Choroid plexus epithelial cell (primary cell): ENCODE measurements at regions not wholly inside any gene's neighbourhood (a gene's known extent, or its start where the extent isn't known, plus 50 kb on each side); places are given as distances from the start of the nearest gene placed in this dataset.

Experiments
- DNase-seq: peaks from one replicate; pipeline ENCODE4 v3.0.0-alpha.2; 2010; ENCODE audit warnings: low read depth
- H3K4me3 ChIP-seq: 2 replicates; pipeline ENCODE4 v1.5.1; 2011; ENCODE audit warnings: low read depth, mild to moderate bottlenecking, control low read depth, low read length, moderate library complexity
- TF ChIP-seq, protein P1 (sequence below): conservative IDR thresholded peaks from 2 replicates; pipeline ENCODE4 v1.5.1; 2011; ENCODE audit warnings: low read depth, mild to moderate bottlenecking, control low read depth, inconsistent platforms, low read length, moderate library complexity

DNA sequence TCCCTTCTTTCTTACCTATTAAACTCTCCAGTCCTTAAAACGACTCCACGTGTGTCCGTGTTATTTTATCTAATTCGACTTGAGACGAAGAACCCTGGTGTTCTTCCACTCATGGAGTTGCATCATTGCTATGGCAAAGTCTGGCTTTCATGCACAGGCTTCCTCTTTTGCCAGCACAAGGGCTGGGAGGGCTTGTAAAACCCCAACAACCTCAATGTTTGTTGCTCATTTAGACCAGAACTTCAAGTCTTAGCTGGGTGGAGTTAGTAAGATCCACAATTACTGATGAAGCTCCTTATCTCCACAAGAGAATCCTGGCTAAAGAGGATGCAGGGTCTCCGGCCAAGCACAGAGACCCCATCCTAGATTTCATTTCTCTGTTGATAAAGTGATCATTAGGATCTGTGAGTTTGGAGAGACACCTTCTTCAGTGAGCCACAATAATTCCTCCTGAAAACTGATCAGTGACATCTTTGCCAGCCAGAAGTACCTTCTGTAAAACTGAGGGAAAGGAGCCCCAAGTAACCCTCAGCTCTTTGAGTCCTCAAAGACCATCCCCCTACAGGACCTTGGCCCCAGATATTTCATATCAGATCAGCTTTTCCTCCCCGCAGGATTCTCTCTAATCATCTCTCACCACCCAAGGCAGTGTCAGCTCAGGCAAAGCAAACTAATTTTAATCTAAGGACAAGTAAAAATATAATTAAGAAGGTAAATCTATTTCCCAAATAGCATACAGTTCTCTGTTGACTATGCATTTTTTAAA is 514.6 kb downstream of the FUT8 start:
- no peak for DNase-seq

DNA sequence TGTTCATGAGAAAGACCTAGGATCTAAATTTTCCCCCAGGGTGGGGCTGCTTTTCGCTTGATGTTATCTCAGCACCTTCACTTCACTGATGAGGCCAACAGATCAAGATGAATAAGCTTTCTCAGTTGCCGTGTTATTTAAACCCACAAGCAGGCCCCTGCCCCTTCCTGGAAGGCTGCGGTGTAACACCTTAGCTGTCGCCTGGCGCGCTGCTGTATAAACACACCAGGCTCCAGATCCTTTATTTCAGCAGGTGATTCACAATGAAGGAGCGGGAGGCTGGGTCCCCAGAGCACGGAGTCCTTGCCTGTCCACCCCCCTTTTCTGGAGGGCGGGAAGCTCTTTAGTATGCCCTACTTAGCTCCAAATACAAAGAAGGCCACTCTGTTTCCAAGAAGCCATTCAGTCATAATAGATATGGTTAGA is 515.4 kb downstream of the FUT8 start:
- TF ChIP-seq, protein P1, sequence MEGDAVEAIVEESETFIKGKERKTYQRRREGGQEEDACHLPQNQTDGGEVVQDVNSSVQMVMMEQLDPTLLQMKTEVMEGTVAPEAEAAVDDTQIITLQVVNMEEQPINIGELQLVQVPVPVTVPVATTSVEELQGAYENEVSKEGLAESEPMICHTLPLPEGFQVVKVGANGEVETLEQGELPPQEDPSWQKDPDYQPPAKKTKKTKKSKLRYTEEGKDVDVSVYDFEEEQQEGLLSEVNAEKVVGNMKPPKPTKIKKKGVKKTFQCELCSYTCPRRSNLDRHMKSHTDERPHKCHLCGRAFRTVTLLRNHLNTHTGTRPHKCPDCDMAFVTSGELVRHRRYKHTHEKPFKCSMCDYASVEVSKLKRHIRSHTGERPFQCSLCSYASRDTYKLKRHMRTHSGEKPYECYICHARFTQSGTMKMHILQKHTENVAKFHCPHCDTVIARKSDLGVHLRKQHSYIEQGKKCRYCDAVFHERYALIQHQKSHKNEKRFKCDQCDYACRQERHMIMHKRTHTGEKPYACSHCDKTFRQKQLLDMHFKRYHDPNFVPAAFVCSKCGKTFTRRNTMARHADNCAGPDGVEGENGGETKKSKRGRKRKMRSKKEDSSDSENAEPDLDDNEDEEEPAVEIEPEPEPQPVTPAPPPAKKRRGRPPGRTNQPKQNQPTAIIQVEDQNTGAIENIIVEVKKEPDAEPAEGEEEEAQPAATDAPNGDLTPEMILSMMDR, result no peak
- H3K4me3 ChIP-seq, result no peak overlapping the region
- no peak for DNase-seq

More for the DNA sequence above, 514.6 kb downstream of the FUT8 start:
- TF ChIP-seq, protein P1, result no peak
- H3K4me3 ChIP-seq, result no peak overlapping the region

DNA sequence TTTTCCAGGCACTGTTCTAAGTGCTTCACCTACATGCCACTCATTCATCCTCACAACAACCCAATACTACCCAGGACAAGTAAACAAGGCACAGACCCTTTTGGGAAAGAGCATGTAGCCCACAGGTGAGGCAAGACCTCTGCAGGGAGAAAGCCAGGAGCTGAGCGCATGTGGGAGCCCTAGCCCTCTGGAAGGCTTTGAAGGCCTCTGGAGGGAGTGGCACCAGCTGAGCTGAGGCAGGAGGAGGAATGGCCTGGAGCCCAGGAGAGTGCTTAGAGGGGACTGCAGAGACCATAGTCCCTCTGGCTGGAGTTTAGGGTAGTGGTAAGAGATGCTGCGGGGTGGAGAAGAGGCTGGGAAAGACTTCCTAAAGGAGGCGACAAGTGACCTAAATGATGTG is 516.5 kb downstream of the FUT8 start:
- no peak overlapping the region for H3K4me3 ChIP-seq
- TF ChIP-seq, protein P1, result no peak
- DNase-seq, result no peak

DNA sequence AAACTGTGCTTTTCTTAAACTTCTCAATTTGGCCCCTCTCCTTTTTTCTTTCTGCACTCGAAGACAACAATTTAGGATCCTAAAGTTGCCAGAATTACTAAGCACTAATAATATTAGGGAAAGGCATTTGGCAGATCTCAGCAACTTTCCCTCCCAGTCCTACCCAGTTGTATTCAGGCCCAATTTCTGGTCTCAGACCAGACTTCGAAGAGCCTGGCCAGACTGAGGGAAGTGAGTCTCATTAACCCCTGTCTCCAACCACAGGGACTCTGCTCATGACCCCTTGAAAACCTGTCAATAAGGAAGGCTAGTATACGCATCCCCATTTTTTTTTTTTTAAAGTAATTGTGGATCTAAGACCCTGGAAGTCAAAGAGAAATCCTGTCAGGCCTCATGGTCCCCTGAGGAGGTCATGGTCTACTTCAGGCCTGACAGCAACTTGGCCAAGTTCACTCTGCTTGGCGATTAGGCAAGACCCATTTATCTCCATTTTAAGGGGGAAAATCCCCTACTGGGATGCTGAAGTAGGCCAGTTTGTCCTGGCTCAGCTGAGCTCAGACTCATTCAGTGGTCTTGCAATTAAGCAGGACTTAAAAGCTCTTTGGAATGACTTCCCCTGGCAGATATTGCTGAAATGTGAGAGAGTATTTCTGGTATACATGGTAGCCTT is 521.0 kb downstream of the FUT8 start:
- TF ChIP-seq, protein P1, result no peak
- no peak overlapping the region for H3K4me3 ChIP-seq
- no peak for DNase-seq

DNA sequence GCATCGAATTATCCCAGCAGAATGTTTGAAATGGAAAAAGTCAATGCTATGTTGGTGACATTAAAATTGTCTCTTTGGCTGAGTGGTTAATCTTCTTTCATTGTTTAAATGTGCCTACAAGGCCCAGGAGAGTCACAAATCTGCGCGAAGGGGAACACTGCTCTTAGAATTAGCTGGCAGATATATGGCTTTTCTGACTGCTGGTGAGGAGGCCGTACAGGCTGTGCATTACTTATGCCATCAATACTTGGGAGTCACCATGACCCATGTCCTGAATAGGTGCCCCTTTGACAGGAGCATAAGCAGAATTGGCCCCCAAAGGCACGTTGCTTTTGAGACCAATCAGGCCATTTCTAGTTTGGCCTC is 521.5 kb downstream of the FUT8 start:
- TF ChIP-seq, protein P1, result no peak
- H3K4me3 ChIP-seq, result no peak overlapping the region

DNA sequence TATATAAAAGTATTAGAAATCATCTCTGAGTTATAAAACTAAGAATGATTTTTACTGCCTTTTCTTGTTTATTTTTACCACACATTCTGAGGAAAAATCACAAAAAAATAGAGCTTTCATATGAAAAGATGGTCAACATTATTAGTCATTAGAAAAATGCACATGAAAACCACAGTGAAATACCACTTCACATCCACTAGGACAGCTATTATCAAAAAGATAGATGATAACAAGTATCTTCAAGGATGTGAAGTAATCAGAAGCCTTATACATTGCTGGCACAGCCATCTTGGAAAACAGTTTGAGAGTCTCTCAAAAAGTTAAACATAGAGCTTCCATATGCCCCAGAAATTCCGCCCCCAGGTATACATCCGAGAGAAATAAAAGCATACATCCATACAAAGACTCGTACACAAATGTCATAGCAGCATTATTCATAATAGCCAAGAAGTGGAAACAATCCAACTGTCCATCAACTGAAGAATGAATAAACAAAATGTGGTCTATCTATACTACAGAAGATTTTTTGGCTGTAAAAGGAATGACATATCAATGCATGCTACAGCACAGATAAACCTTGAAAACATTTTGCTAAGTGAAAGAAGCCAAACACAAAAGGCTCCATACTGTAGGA is 523.9 kb downstream of the FUT8 start:
- no peak overlapping the region for H3K4me3 ChIP-seq
- TF ChIP-seq, protein P1, result no peak
- no peak for DNase-seq

More for the DNA sequence above, 521.5 kb downstream of the FUT8 start:
- no peak for DNase-seq
